Peyer's patch (tissue), 4 donors: ENCODE measurements at regions not wholly inside any gene's neighbourhood (a gene's known extent, or its start where the extent isn't known, plus 50 kb on each side); places are given as distances from the start of the nearest gene placed in this dataset.

Source experiments
- POLR2A ChIP-seq, 2 donors: fragments of 450-650 bp; IDR thresholded peaks; one replicate each; pipeline ENCODE4 v1.5.1; 2017; ENCODE audit warnings: antibody characterized with exemption in 2 of 2, mild to moderate bottlenecking in 2 of 2, moderate library complexity in 2 of 2
- TF ChIP-seq, protein P1 (sequence below), 6 experiments: fragments of 450-650 bp in 4 of 6; fragments of 200-600 bp in 2 of 6; sonication (generic) in 1 of 6; IDR thresholded peaks; one replicate each; pipeline ENCODE4 v1.5.1; 2017 to 2019; ENCODE audit warnings: antibody characterized with exemption in 6 of 6, mild to moderate bottlenecking in 3 of 6, moderate library complexity in 1 of 6

DNA sequence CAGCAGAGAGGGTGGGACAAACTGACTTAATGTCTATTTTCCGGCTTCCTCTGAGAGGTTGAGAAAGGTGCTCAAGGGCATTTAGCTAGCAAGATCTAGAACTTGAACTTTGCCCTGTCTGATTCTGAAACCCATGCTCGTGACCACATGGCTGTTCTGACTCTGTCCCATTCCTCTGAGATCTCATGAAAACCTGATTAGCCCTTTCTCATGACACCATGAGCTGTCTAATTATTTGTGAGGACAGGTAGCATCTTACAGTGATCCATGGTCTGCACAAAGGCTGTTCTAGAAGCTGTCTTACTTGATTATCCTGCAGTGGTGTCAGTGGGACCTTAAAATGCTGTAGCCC, 89.6 kb upstream of the TOX2 start:
- TF ChIP-seq, protein P1, sequence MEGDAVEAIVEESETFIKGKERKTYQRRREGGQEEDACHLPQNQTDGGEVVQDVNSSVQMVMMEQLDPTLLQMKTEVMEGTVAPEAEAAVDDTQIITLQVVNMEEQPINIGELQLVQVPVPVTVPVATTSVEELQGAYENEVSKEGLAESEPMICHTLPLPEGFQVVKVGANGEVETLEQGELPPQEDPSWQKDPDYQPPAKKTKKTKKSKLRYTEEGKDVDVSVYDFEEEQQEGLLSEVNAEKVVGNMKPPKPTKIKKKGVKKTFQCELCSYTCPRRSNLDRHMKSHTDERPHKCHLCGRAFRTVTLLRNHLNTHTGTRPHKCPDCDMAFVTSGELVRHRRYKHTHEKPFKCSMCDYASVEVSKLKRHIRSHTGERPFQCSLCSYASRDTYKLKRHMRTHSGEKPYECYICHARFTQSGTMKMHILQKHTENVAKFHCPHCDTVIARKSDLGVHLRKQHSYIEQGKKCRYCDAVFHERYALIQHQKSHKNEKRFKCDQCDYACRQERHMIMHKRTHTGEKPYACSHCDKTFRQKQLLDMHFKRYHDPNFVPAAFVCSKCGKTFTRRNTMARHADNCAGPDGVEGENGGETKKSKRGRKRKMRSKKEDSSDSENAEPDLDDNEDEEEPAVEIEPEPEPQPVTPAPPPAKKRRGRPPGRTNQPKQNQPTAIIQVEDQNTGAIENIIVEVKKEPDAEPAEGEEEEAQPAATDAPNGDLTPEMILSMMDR (IDR thresholded peaks at IDR 0.05) = no peak
- no peak for TF ChIP-seq POLR2A (IDR thresholded peaks at IDR 0.05)
